ENCODE measurements at regions not wholly inside any gene's neighbourhood (a gene's known extent, or its start where the extent isn't known, plus 50 kb on each side); places are given as distances from the start of the nearest gene placed in this dataset.

GRCh38 chr15:95298729-95299128 lies 1031.8 kb upstream of the NR2F2 start:
- no peak for DNase-seq

- DNase-seq = no peak
These were observed 1029.5 kb upstream of the NR2F2 start for GRCh38 chr15:95300958-95301357.

- DNase-seq = no peak
These were observed 1028.3 kb upstream of the NR2F2 start for GRCh38 chr15:95302206-95302605.

GRCh38 chr15:95302809-95303208 lies 1027.7 kb upstream of the NR2F2 start:
- no peak for DNase-seq

- DNase-seq = no peak
These were observed 1026.8 kb upstream of the NR2F2 start for GRCh38 chr15:95303713-95304112.

- no peak for DNase-seq
These were observed 1026.2 kb upstream of the NR2F2 start for GRCh38 chr15:95304151-95304946.

- no peak for DNase-seq
These were observed 1025.5 kb upstream of the NR2F2 start for GRCh38 chr15:95304947-95305400.

GRCh38 chr15:95307115-95307514 lies 1023.4 kb upstream of the NR2F2 start:
- no peak for DNase-seq

GRCh38 chr15:95319242-95319641 lies 1011.3 kb upstream of the NR2F2 start:
- DNase-seq = no peak

- no peak for DNase-seq
These were observed 1006.7 kb upstream of the NR2F2 start for GRCh38 chr15:95323796-95324195.

GRCh38 chr15:95324656-95325055 lies 1005.8 kb upstream of the NR2F2 start:
- no peak for DNase-seq

- DNase-seq = no peak
These were observed 1004.6 kb upstream of the NR2F2 start for GRCh38 chr15:95325763-95326404.

- DNase-seq = no peak
These were observed 1003.9 kb upstream of the NR2F2 start for GRCh38 chr15:95326431-95327182.

- no peak for DNase-seq
These were observed 1003.3 kb upstream of the NR2F2 start for GRCh38 chr15:95327183-95327525.

GRCh38 chr15:95327661-95328060 lies 1002.8 kb upstream of the NR2F2 start:
- DNase-seq = no peak

GRCh38 chr15:95328559-95328958 lies 1001.9 kb upstream of the NR2F2 start:
- no peak for DNase-seq

GRCh38 chr15:95329362-95329761 lies 1001.1 kb upstream of the NR2F2 start:
- no peak for DNase-seq

GRCh38 chr15:95341686-95342085 lies 988.8 kb upstream of the NR2F2 start:
- no peak for DNase-seq

- no peak for DNase-seq
These were observed 984.6 kb upstream of the NR2F2 start for GRCh38 chr15:95345867-95346266.

GRCh38 chr15:95346721-95347475 lies 983.6 kb upstream of the NR2F2 start:
- no peak for DNase-seq

- no peak for DNase-seq
These were observed 982.7 kb upstream of the NR2F2 start for GRCh38 chr15:95347837-95348236.

GRCh38 chr15:95350908-95351307 lies 979.6 kb upstream of the NR2F2 start:
- no peak for DNase-seq

GRCh38 chr15:95352631-95353187 lies 977.8 kb upstream of the NR2F2 start:
- DNase-seq = no peak
